DOHH2 (cell line): ENCODE measurements at regions not wholly inside any gene's neighbourhood (a gene's known extent, or its start where the extent isn't known, plus 50 kb on each side); places are given as distances from the start of the nearest gene placed in this dataset.

Experiments
- H3F3A ChIP-seq: fragments of 200-600 bp; sonication (generic), shearing (Covaris generic); 2 replicates; pipeline ENCODE4 v1.6.0; 2016; ENCODE audit warnings: antibody characterized with exemption, mild to moderate bottlenecking; ENCODE audit not compliant: control insufficient read depth, insufficient read depth
- H3K27ac ChIP-seq: fragments of 200-600 bp; sonication (generic); 2 replicates; pipeline ENCODE4 v1.5.1; 2014; ENCODE audit warnings: low read depth, mild to moderate bottlenecking, low read length, moderate library complexity
- H3K27me3 ChIP-seq: fragments of 200-600 bp; sonication (generic); 2 replicates; pipeline ENCODE4 v1.6.1; 2014; ENCODE audit warnings: mild to moderate bottlenecking, low read length, mixed read lengths; ENCODE audit not compliant: control insufficient read depth
- H3K36me3 ChIP-seq: fragments of 200-600 bp; sonication (generic); 2 replicates; pipeline ENCODE4 v1.6.1; 2014; ENCODE audit warnings: mild to moderate bottlenecking, low read length, moderate library complexity, mixed read lengths; ENCODE audit not compliant: control insufficient read depth
- H3K4me1 ChIP-seq: fragments of 200-600 bp; sonication (generic); 2 replicates; pipeline ENCODE4 v1.6.1; 2014; ENCODE audit warnings: mild to moderate bottlenecking, low read length, mixed read lengths; ENCODE audit not compliant: control insufficient read depth
- H3K4me2 ChIP-seq: fragments of 200-600 bp; sonication (generic); 2 replicates; pipeline ENCODE4 v1.6.0; 2014; ENCODE audit warnings: mild to moderate bottlenecking, low read length, moderate library complexity
- H3K4me3 ChIP-seq: fragments of 200-600 bp; sonication (generic); 2 replicates; pipeline ENCODE4 v1.5.1; 2014; ENCODE audit warnings: mild to moderate bottlenecking, low read length, mixed read lengths
- H3K79me2 ChIP-seq: fragments of 200-600 bp; sonication (generic); 2 replicates; pipeline ENCODE4 v1.6.1; 2014; ENCODE audit warnings: mild to moderate bottlenecking, low read length, mixed read lengths; ENCODE audit not compliant: control insufficient read depth
- H3K9me2 ChIP-seq: fragments of 200-600 bp; sonication (generic); replicated peaks from 2 replicates; pipeline ENCODE4 v1.6.1; 2014; ENCODE audit warnings: mild to moderate bottlenecking, low read length, mixed read lengths; ENCODE audit not compliant: control insufficient read depth
- H3K9me3 ChIP-seq: fragments of 200-600 bp; sonication (generic); 2 replicates; pipeline ENCODE4 v1.6.1; 2014; ENCODE audit warnings: antibody characterized with exemption, low read length, mixed read lengths; ENCODE audit not compliant: control insufficient read depth, insufficient read depth
- H4K20me1 ChIP-seq: fragments of 200-600 bp; sonication (generic); 2 replicates; pipeline ENCODE4 v1.6.0; 2014; ENCODE audit warnings: low read depth, mild to moderate bottlenecking, antibody characterized with exemption, low read length, moderate library complexity; ENCODE audit not compliant: control insufficient read depth, insufficient read depth
- EZH2phosphoT487 ChIP-seq: fragments of 200-600 bp; sonication (generic); IDR thresholded peaks from 2 replicates; pipeline ENCODE4 v1.6.1; 2017; ENCODE audit warnings: borderline replicate concordance, mild to moderate bottlenecking, antibody characterized with exemption, low read length, moderate library complexity, mixed read lengths
- TF ChIP-seq, protein P1 (sequence below): fragments of 200-600 bp; sonication (generic); IDR thresholded peaks from one replicate; pipeline ENCODE4 v1.5.1; 2014; ENCODE audit warnings: antibody characterized with exemption, mild to moderate bottlenecking, low read depth, low read length; ENCODE audit not compliant: poor library complexity, severe bottlenecking

DNA sequence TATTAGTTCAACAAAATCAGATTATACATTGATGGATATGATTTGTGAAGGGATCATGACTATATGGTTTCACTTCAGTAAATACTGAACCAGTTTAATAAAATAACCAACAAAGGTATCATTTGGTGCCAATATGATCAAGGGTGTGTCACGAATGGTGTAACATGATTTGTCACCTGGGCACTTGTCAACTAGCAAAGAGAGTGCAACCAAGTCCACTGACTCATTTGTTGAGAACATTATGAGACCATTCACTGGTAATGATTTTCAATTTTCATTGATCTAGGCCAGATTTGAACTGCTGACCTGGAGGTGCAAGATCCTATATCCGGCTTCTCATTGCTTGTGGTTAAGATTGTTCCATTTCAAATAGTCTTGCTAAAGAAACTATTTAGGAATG lies 1037.9 kb downstream of the ROBO2 start:
- H3K9me3 ChIP-seq = no peaks in the 10 kb centered on the region
- TF ChIP-seq EZH2phosphoT487 = no peak
- TF ChIP-seq, protein P1, sequence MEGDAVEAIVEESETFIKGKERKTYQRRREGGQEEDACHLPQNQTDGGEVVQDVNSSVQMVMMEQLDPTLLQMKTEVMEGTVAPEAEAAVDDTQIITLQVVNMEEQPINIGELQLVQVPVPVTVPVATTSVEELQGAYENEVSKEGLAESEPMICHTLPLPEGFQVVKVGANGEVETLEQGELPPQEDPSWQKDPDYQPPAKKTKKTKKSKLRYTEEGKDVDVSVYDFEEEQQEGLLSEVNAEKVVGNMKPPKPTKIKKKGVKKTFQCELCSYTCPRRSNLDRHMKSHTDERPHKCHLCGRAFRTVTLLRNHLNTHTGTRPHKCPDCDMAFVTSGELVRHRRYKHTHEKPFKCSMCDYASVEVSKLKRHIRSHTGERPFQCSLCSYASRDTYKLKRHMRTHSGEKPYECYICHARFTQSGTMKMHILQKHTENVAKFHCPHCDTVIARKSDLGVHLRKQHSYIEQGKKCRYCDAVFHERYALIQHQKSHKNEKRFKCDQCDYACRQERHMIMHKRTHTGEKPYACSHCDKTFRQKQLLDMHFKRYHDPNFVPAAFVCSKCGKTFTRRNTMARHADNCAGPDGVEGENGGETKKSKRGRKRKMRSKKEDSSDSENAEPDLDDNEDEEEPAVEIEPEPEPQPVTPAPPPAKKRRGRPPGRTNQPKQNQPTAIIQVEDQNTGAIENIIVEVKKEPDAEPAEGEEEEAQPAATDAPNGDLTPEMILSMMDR = no peak
- H3F3A ChIP-seq = no peaks in the 10 kb centered on the region
- no peaks in the 10 kb centered on the region for H3K79me2 ChIP-seq
- no peaks in the 10 kb centered on the region for H3K9me2 ChIP-seq
- H3K27ac ChIP-seq = no peak overlapping the region
- H3K4me3 ChIP-seq = no peak overlapping the region
- no peaks in the 10 kb centered on the region for H4K20me1 ChIP-seq
- no peaks in the 10 kb centered on the region for H3K36me3 ChIP-seq
- H3K27me3 ChIP-seq = no peaks in the 10 kb centered on the region
- H3K4me1 ChIP-seq = no peaks in the 10 kb centered on the region
- H3K4me2 ChIP-seq = no peak overlapping the region

DNA sequence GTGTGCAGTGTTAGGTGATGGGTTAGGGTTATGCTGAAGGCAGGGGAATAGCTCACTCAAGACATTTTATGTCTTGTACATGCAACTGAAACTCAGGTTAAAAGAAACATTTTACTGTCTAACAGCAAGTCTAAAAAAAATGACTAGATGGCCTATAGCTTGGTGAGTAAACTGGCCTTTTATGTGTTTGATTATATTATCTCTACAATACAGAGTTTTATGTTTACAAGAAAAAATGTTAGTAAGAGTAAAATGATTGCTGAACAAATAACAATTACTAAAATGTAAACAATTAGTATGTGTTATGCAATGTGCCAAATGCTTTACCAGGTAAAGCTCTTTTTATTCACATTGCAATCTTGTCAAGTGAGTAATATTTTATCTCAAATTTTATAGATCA lies 1039.6 kb downstream of the ROBO2 start:
- Histone ChIP-seq H3K9me3 (no peaks in the 10 kb centered on the region), H3K4me3 (no peak overlapping the region), H3K79me2 (no peaks in the 10 kb centered on the region), H3F3A (no peaks in the 10 kb centered on the region), H3K36me3 (no peaks in the 10 kb centered on the region), H3K4me1 (no peaks in the 10 kb centered on the region), H3K27me3 (no peaks in the 10 kb centered on the region), H4K20me1 (no peaks in the 10 kb centered on the region), H3K9me2 (no peaks in the 10 kb centered on the region), H3K4me2 (no peak overlapping the region), H3K27ac (no peak overlapping the region)
- TF ChIP-seq EZH2phosphoT487 = no peak
- TF ChIP-seq, protein P1 = no peak

DNA sequence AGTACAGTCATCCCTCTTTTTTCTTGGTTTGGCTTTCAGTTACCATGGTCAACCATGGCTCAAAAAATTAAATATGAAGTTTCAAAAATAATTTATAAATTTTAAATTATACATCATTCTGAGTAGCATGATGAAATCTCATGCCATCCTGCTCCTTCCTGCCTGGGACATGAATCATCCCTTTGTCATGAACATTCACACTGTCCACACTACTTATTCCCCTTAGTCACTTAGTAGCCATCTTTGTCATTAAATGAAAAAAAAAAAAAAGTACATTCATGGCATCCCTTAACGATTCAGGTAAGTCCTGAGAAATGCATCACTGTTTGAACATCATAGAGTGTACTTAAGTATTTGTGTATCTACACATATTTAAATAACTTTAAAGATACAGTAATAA lies 1046.3 kb downstream of the ROBO2 start:
- H3K4me3 ChIP-seq = no peak overlapping the region

More for the DNA sequence above, 1046.3 kb downstream of the ROBO2 start:
- no peaks in the 10 kb centered on the region for H4K20me1 ChIP-seq
- TF ChIP-seq EZH2phosphoT487 = no peak
- TF ChIP-seq, protein P1 = no peak
- no peaks in the 10 kb centered on the region for H3F3A ChIP-seq
- H3K27me3 ChIP-seq = no peaks in the 10 kb centered on the region
- no peaks in the 10 kb centered on the region for H3K4me1 ChIP-seq
- no peaks in the 10 kb centered on the region for H3K9me2 ChIP-seq
- H3K79me2 ChIP-seq = no peaks in the 10 kb centered on the region
- no peaks in the 10 kb centered on the region for H3K36me3 ChIP-seq
- H3K4me2 ChIP-seq = no peak overlapping the region
- H3K9me3 ChIP-seq = no peaks in the 10 kb centered on the region
- H3K27ac ChIP-seq = no peak overlapping the region
